Mesenchymal stem cell (in vitro differentiated cells and primary cell): ENCODE measurements at regions not wholly inside any gene's neighbourhood (a gene's known extent, or its start where the extent isn't known, plus 50 kb on each side); places are given as distances from the start of the nearest gene placed in this dataset.

Experiments
- DNase-seq: peaks from one replicate; pipeline ENCODE4 v3.0.0-alpha.2; 2013
- H2AFZ ChIP-seq: one replicate; pipeline ENCODE4 v1.6.1; 2013; ENCODE audit warnings: low read depth, mild to moderate bottlenecking, control low read depth, inconsistent platforms, low read length, moderate library complexity
- H2AK5ac ChIP-seq: 2 replicates; pipeline ENCODE4 v1.6.1; 2013; ENCODE audit warnings: low read length, moderate library complexity, mild to moderate bottlenecking, inconsistent platforms; ENCODE audit not compliant: severe bottlenecking
- H2BK120ac ChIP-seq: one replicate; pipeline ENCODE4 v1.6.1; 2013; ENCODE audit warnings: low read depth, mild to moderate bottlenecking, inconsistent platforms, low read length, moderate library complexity
- H2BK12ac ChIP-seq, 2 experiments: one replicate each; pipeline ENCODE4 v1.6.1; 2013; ENCODE audit warnings: inconsistent platforms in 2 of 2, low read length in 2 of 2, mild to moderate bottlenecking in 2 of 2, moderate library complexity in 2 of 2, control low read depth in 1 of 2
- H2BK15ac ChIP-seq: one replicate; pipeline ENCODE4 v1.6.1; 2013; ENCODE audit warnings: mild to moderate bottlenecking, low read depth, inconsistent platforms; ENCODE audit not compliant: poor library complexity, severe bottlenecking
- H2BK5ac ChIP-seq: 2 replicates; pipeline ENCODE4 v1.6.1; 2013; ENCODE audit warnings: low read depth, mild to moderate bottlenecking, low read length, control low read depth, inconsistent platforms; ENCODE audit not compliant: poor library complexity, severe bottlenecking
- H3K14ac ChIP-seq, 2 experiments: one replicate each; pipeline ENCODE4 v1.6.1; 2013; ENCODE audit warnings: inconsistent platforms in 2 of 2, low read length in 2 of 2, control low read depth in 1 of 2, mild to moderate bottlenecking in 1 of 2, moderate library complexity in 1 of 2
- H3K18ac ChIP-seq, 2 experiments: one replicate each; pipeline ENCODE4 v1.6.1; 2013; ENCODE audit warnings: inconsistent platforms in 2 of 2, low read length in 2 of 2, control low read depth in 1 of 2, low read depth in 1 of 2, mild to moderate bottlenecking in 1 of 2
- H3K23ac ChIP-seq, 2 experiments: one replicate each; pipeline ENCODE4 v1.6.1; 2013; ENCODE audit warnings: inconsistent platforms in 2 of 2, low read length in 2 of 2, mild to moderate bottlenecking in 2 of 2, moderate library complexity in 2 of 2, control low read depth in 1 of 2
- H3K27ac ChIP-seq: 2 replicates; pipeline ENCODE4 v1.5.1; 2013; ENCODE audit warnings: mild to moderate bottlenecking, moderate library complexity, low read length, control low read depth, inconsistent platforms; ENCODE audit not compliant: poor library complexity, severe bottlenecking
- H3K27me3 ChIP-seq, 2 experiments: 2 replicates each; pipeline versions ENCODE4 v1.6.1 to v1.7.0; 2013; ENCODE audit warnings: low read length in 2 of 2, mild to moderate bottlenecking in 2 of 2, moderate library complexity in 2 of 2, control low read depth in 1 of 2, inconsistent platforms in 1 of 2; ENCODE audit not compliant: control insufficient read depth in 1 of 2, insufficient read depth in 1 of 2
- H3K36me3 ChIP-seq, 2 experiments: 2 replicates each; pipeline versions ENCODE4 v1.6.1 to v1.7.0; 2013; ENCODE audit warnings: low read length in 2 of 2, control low read depth in 1 of 2, inconsistent platforms in 1 of 2, low read depth in 1 of 2, mild to moderate bottlenecking in 1 of 2; ENCODE audit not compliant: insufficient read depth in 2 of 2, control insufficient read depth in 1 of 2
- H3K4ac ChIP-seq, 2 experiments: one replicate each; pipeline ENCODE4 v1.6.1; 2013; ENCODE audit warnings: inconsistent platforms in 2 of 2, low read length in 2 of 2, mild to moderate bottlenecking in 2 of 2, moderate library complexity in 2 of 2, control low read depth in 1 of 2, low read depth in 1 of 2
- H3K4me1 ChIP-seq: 2 replicates; pipeline ENCODE4 v1.6.1; 2013; ENCODE audit warnings: low read depth, low read length, control low read depth; ENCODE audit not compliant: control insufficient read depth, insufficient read depth
- H3K4me2 ChIP-seq: 2 replicates; pipeline ENCODE4 v1.6.1; 2013; ENCODE audit warnings: low read length, mild to moderate bottlenecking, inconsistent platforms; ENCODE audit not compliant: poor library complexity, severe bottlenecking
- H3K4me3 ChIP-seq, 2 experiments: 2 replicates each; pipeline versions ENCODE4 v1.5.1 to v1.7.0; 2013; ENCODE audit warnings: low read length in 2 of 2, mild to moderate bottlenecking in 2 of 2, control low read depth in 1 of 2, low read depth in 1 of 2; ENCODE audit not compliant: insufficient read depth in 1 of 2
- H3K79me1 ChIP-seq: replicated peaks from 2 replicates; pipeline ENCODE4 v1.6.1; 2013; ENCODE audit warnings: mild to moderate bottlenecking, control low read depth, low read length, inconsistent platforms; ENCODE audit not compliant: poor library complexity, severe bottlenecking
- H3K9ac ChIP-seq: 2 replicates; pipeline ENCODE4 v1.7.0; 2013; ENCODE audit warnings: mild to moderate bottlenecking, low read length, moderate library complexity
- H3K9me3 ChIP-seq: 2 replicates; pipeline ENCODE4 v1.7.0; 2013; ENCODE audit warnings: mild to moderate bottlenecking, low read length; ENCODE audit not compliant: control insufficient read depth
- H4K8ac ChIP-seq: one replicate; pipeline ENCODE4 v1.6.1; 2013; ENCODE audit warnings: inconsistent platforms, mild to moderate bottlenecking, low read length, moderate library complexity
- H4K91ac ChIP-seq: one replicate; pipeline ENCODE4 v1.6.1; 2013; ENCODE audit warnings: mild to moderate bottlenecking, low read length, inconsistent platforms
- WGBS: methylation state at CpG from one replicate; pipeline ENCODE4 v1.1.7; 2013; ENCODE audit warnings: mixed read lengths; 5-methylcytosine and 5-hydroxymethylcytosine counted together

DNA sequence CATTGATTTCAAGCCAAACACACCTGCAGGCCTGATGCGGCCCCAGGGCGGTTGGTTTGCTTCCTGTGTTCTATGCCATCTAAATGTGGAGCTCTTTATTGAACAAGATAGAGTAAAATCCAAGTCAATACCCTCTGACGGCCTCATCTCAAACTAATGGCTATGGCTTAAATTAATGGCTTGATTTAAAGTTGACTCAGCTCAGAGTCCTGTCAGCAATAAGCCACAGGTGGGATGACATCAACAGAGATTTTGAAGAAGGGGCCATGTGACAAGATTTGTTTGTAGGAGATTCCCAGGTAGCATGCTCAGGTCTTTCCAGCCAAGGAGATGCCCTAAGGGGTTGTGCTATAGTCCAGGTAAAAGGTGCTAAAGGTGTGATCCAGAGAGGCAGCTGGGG is 66.7 kb upstream of the ZNF32 start:
- 96% methylated on average over 3 of the region's 3 CpGs for WGBS
- H3K9ac ChIP-seq, result no peak overlapping the region
- H2BK120ac ChIP-seq, result no peak overlapping the region

DNA sequence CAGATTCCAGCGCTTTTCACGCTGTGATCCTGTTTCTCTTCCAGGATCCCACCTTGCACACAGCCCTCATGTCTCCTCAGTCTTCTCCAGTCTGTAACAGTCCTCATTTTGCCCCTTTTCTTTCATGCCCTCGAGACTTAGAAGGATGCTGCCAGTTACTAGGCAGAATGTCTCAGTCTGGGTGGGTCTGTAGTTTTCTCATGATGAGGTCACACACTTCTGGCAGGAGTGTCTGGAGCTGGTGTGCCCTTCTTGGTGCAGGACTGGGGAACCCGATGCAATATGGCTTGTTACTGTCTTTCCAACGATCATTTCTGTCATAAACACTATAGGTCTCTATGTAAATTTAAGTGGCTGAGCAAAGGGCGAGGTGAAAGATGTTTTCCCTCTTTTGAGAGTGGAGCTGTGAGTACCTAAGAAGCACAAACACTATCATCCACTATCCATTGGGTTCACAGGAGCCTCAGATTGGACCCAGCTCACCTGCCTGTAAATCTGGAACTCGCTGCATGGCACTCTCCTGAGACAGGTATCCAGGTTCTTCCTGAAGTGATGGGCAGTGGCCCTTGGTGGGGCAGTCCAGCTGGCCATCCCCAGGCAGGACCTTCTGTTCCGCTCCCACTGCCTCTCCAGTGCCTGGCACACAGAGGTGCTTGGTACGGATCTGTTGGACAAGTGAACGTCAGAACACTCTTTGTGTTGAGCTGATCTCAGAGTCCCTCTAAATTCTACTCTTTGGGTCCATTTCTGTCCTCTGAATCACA is 64.3 kb upstream of the ZNF32 start:
- H3K4ac ChIP-seq, result no peak overlapping the region
- no peak overlapping the region for H2AFZ ChIP-seq
- no peaks in the 10 kb centered on the region for H3K36me3 ChIP-seq
- H2BK120ac ChIP-seq, result no peak overlapping the region
- H4K91ac ChIP-seq, result no peak overlapping the region
- no peak overlapping the region for H2BK15ac ChIP-seq
- H2BK12ac ChIP-seq, result no peak overlapping the region
- no peak overlapping the region for H3K9ac ChIP-seq
- no peak overlapping the region for H2AK5ac ChIP-seq
- H3K27me3 ChIP-seq, result peaks cover 3 to 4% of the 10 kb centered on the region in 2 experiments
- no peaks in the 10 kb centered on the region for H3K9me3 ChIP-seq
- H3K18ac ChIP-seq, result no peak overlapping the region
- no peak for DNase-seq
- H3K4me2 ChIP-seq, result no peak overlapping the region
- no peak overlapping the region for H4K8ac ChIP-seq
- no peak overlapping the region for H2BK5ac ChIP-seq
- no peak overlapping the region for H3K27ac ChIP-seq
- H3K4me3 ChIP-seq, result no peak overlapping the region
- no peaks in the 10 kb centered on the region for H3K79me1 ChIP-seq
- H3K14ac ChIP-seq, result no peak overlapping the region
- WGBS, result 92% methylated on average over 8 of the region's 10 CpGs
- peaks cover 4% of the 10 kb centered on the region for H3K4me1 ChIP-seq
- H3K23ac ChIP-seq, result no peak overlapping the region

More for the DNA sequence above, 66.7 kb upstream of the ZNF32 start:
- no peak for DNase-seq
- H2AFZ ChIP-seq, result no peak overlapping the region
- no peak overlapping the region for H3K4ac ChIP-seq
- H3K4me2 ChIP-seq, result no peak overlapping the region
- no peak overlapping the region for H2BK5ac ChIP-seq
- H3K23ac ChIP-seq, result no peak overlapping the region
- no peak overlapping the region for H2BK12ac ChIP-seq
- peaks cover 3 to 4% of the 10 kb centered on the region in 2 experiments for H3K27me3 ChIP-seq
- H2BK15ac ChIP-seq, result peak overlapping the region; percentile 12
- no peaks in the 10 kb centered on the region for H3K36me3 ChIP-seq
- H4K8ac ChIP-seq, result peak overlapping the region; percentile 30
- H3K27ac ChIP-seq, result no peak overlapping the region
- no peak overlapping the region for H3K14ac ChIP-seq
- no peaks in the 10 kb centered on the region for H3K9me3 ChIP-seq
- no peak overlapping the region for H4K91ac ChIP-seq
- H3K4me3 ChIP-seq, result no peak overlapping the region
- H3K4me1 ChIP-seq, result no peaks in the 10 kb centered on the region
- H3K79me1 ChIP-seq, result no peaks in the 10 kb centered on the region
- H3K18ac ChIP-seq, result no peak overlapping the region
- H2AK5ac ChIP-seq, result no peak overlapping the region

DNA sequence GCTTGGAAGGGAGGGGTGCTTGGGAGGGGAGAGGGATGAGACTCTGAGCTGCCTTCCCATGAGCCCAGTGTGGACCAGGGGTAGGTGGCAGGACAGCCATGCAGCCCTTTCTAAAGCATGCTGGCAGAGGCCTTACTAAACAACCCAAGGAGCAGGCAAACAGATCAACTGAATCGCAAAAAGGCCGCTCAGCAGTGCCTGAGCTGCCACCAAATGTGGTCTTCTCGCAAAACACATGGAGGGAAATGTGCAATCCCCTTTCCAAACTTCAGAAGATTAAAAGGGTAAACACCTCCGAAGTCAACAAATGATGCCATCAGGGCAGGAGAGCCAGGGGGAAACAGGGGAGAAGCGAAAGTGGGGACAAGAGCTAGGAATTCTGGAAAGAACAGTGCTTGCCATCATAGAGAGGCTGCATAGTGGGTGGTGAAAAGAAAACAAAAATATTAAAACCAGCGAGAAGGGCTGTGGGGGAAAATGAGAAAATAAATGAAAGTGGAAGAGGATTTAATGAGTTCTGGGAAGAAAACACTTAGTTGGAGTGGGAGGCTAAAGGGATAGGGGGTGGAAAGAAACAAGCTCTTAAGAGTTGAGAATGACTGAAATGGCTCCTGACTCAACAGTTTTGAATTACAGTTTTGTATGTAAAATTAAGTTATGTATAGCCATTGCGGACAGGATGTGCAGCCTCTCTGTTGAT is 62.2 kb upstream of the ZNF32 start:
- no peak for DNase-seq
- peak overlapping the region in 1 of 2 experiments; percentile 6 for H2BK12ac ChIP-seq
- 93% methylated on average over 7 of the region's 7 CpGs for WGBS

DNA sequence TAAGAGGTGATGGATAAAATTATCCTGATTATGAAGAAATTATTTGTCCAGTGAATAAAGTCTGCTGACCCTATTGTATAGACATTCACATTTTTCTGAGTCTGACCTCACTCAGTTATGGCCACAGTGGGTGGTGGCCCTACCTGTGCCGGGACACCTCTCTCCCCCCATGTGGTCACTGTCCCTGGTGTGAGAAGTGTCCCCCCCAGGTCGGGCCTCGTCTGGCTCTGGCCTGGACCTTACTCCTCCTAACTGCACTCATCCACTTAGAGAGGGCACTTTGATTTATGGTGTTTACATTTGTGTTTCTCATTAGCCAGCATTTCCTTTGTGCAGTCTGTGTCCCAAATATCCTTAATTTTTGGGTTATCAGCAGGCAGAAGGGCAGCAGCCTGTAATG is 59.6 kb upstream of the ZNF32 start:
- Histone ChIP-seq H3K9me3 (no peaks in the 10 kb centered on the region), H2AK5ac (no peak overlapping the region), H3K9ac (no peak overlapping the region), H3K27ac (no peak overlapping the region), H2BK5ac (no peak overlapping the region), H4K91ac (no peak overlapping the region), H3K36me3 (no peaks in the 10 kb centered on the region), H3K4me2 (no peak overlapping the region), H3K18ac (no peak overlapping the region), H3K4me1 (peaks cover 7% of the 10 kb centered on the region), H3K4me3 (no peak overlapping the region), H2BK120ac (no peak overlapping the region), H3K14ac (no peak overlapping the region), H2BK15ac (no peak overlapping the region), H2BK12ac (peak overlapping the region in 1 of 2 experiments; percentile 33), H2AFZ (no peak overlapping the region), H3K27me3 (peaks cover 8 to 11% of the 10 kb centered on the region in 2 experiments), H4K8ac (no peak overlapping the region), H3K23ac (no peak overlapping the region), H3K4ac (no peak overlapping the region), H3K79me1 (no peaks in the 10 kb centered on the region)
- peak; percentile 34 for DNase-seq
- 8% methylated on average over 2 of the region's 3 CpGs for WGBS

More for the DNA sequence above, 62.2 kb upstream of the ZNF32 start:
- no peak overlapping the region for H3K9ac ChIP-seq
- no peak overlapping the region for H2AK5ac ChIP-seq
- no peak overlapping the region for H4K91ac ChIP-seq
- H3K4me1 ChIP-seq, result peaks cover 7% of the 10 kb centered on the region
- peaks cover 3 to 4% of the 10 kb centered on the region in 2 experiments for H3K27me3 ChIP-seq
- no peak overlapping the region for H2BK15ac ChIP-seq
- H3K4me3 ChIP-seq, result no peak overlapping the region
- H4K8ac ChIP-seq, result no peak overlapping the region
- no peak overlapping the region for H2BK5ac ChIP-seq
- H2AFZ ChIP-seq, result no peak overlapping the region
- no peaks in the 10 kb centered on the region for H3K36me3 ChIP-seq
- no peak overlapping the region for H3K4me2 ChIP-seq
- H3K23ac ChIP-seq, result no peak overlapping the region
- H3K27ac ChIP-seq, result no peak overlapping the region
- no peak overlapping the region for H3K4ac ChIP-seq
- H3K14ac ChIP-seq, result no peak overlapping the region
- H2BK120ac ChIP-seq, result no peak overlapping the region
- no peaks in the 10 kb centered on the region for H3K79me1 ChIP-seq
- no peaks in the 10 kb centered on the region for H3K9me3 ChIP-seq
- H3K18ac ChIP-seq, result no peak overlapping the region
